ENCODE measurements at regions not wholly inside any gene's neighbourhood (a gene's known extent, or its start where the extent isn't known, plus 50 kb on each side); places are given as distances from the start of the nearest gene placed in this dataset.

DNA sequence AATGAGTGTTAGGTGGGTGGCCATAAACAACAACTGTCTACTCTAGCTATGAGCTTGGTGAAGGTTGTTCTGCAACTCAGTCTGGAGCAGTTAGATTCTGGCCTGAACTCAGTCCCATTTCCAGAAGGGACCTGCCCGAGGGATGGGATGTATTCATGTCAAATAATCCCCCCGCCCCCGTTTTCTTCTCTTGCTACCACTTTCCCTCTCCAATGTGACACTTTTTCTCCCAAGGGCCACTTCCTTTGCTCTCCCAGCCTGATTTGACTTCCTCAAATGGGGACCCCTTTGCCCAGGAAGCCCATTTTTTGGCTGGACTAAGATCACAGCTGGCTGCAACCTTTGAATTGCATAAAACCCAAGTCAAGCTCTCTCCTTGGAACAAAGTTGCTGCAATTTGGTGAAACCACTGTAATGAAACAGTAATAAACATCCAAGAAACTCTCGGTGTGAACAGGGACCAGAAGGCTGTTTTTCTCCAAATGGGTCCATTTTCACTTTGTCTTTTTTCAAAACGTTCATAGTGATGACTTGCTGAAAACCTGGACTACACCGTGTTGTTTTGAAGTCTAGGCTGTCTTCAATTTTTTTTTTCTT is 137.2 kb upstream of the GSC start:
- Histone ChIP-seq H3K4me1 (no peaks in the 10 kb centered on the region), H3K4me3 (no peak overlapping the region), H3K36me3 (replicated peaks in 1 of 2; ENCODE audit: insufficient read depth in 1 of 2, low read depth in 2 of 2) (no peaks in the 10 kb centered on the region), H3K9me3 (no peaks in the 10 kb centered on the region), H3K27me3 (no peaks in the 10 kb centered on the region), H3K27ac (no peak overlapping the region)
- no peak for DNase-seq
- no peak for ATAC-seq
- 78 to 82% methylated on average over 6 of the region's 6 CpGs for WGBS, 2 donors
- TF ChIP-seq, protein P1, sequence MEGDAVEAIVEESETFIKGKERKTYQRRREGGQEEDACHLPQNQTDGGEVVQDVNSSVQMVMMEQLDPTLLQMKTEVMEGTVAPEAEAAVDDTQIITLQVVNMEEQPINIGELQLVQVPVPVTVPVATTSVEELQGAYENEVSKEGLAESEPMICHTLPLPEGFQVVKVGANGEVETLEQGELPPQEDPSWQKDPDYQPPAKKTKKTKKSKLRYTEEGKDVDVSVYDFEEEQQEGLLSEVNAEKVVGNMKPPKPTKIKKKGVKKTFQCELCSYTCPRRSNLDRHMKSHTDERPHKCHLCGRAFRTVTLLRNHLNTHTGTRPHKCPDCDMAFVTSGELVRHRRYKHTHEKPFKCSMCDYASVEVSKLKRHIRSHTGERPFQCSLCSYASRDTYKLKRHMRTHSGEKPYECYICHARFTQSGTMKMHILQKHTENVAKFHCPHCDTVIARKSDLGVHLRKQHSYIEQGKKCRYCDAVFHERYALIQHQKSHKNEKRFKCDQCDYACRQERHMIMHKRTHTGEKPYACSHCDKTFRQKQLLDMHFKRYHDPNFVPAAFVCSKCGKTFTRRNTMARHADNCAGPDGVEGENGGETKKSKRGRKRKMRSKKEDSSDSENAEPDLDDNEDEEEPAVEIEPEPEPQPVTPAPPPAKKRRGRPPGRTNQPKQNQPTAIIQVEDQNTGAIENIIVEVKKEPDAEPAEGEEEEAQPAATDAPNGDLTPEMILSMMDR (IDR thresholded peaks at IDR 0.05), result no peak
- TF ChIP-seq POLR2A (IDR thresholded peaks at IDR 0.05), result no peak
- intact Hi-C loops (cut with DNase I), result no loop called here

DNA sequence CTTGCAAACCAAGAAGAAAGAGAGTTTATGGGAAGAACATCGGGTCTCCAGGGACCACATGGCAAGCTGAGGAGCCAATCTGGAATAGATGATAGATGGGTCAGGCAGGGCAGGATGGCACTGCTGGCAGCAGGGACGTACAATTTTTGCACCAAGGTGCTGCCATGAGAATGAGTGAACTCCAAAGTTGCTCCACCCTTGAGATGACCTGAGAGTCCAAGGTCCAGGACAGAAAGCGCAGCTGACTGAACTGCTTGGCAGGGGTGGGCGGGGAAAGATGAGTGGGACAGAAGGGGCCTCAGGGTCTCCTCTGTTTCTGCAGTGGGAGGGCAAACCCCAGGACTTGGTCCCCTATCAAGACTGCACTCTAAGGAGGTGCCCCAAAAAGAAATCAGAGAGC is 136.7 kb upstream of the GSC start:
- Histone ChIP-seq H3K4me3 (no peak overlapping the region), H3K9me3 (no peaks in the 10 kb centered on the region), H3K36me3 (replicated peaks in 1 of 2; ENCODE audit: insufficient read depth in 1 of 2, low read depth in 2 of 2) (no peaks in the 10 kb centered on the region), H3K27ac (no peak overlapping the region), H3K27me3 (no peaks in the 10 kb centered on the region), H3K4me1 (no peaks in the 10 kb centered on the region)
- intact Hi-C loops (cut with DNase I), result no loop called here
- 81 to 82% methylated on average over 4 of the region's 4 CpGs for WGBS, 2 donors
- ATAC-seq (no peak), DNase-seq (no peak)
- TF ChIP-seq POLR2A (IDR thresholded peaks at IDR 0.05), result no peak
- TF ChIP-seq, protein P1 (IDR thresholded peaks at IDR 0.05), result no peak

DNA sequence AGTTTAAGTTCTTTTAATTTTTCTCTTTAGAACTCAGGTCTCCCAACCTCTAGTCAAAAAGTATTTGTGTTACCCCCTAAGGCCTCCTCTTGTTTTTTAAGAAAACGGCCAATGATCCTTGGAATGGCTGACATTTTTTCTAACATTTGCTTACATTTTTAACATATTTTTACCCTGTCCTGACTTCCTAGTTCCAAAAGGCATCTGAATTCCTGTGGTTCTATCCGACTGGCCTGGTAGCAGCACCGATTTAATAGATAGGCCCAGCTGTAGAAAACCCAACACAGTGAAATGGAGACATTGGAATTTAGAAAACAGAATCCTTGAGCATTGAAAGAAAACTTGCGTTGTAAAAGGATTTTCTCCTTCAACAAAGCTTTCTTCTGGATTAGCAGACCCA is 134.7 kb upstream of the GSC start:
- DNase-seq (no peak), ATAC-seq (no peak)
- Histone ChIP-seq H3K27ac (no peak overlapping the region), H3K4me1 (no peaks in the 10 kb centered on the region), H3K27me3 (no peaks in the 10 kb centered on the region), H3K9me3 (no peaks in the 10 kb centered on the region), H3K4me3 (no peak overlapping the region), H3K36me3 (replicated peaks in 1 of 2; ENCODE audit: insufficient read depth in 1 of 2, low read depth in 2 of 2) (no peaks in the 10 kb centered on the region)
- WGBS, 2 donors, result 60 to 63% methylated on average over 4 of the region's 4 CpGs
- intact Hi-C loops (cut with DNase I), result no loop called here
- TF ChIP-seq, protein P1 (IDR thresholded peaks at IDR 0.05), result no peak
- no peak for TF ChIP-seq POLR2A (IDR thresholded peaks at IDR 0.05)

DNA sequence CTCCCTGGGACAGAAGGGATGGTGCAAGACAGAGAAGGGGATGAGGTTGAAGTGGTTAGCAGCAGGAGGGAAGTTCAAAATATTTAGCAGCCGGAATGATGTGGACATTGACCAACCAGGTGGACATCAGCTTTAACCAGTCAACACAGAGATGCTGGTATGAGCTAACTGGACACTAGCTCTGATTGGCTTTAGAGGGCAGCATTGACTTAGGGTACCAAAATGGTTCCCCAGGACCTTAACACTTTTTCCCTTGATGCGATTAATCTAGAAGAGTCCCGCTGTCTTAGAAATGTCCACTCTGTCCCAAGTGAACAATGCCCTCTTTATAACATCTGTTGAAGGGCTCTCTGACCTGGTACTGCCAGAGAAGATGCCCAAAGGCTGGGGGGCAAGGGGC is 134.0 kb upstream of the GSC start:
- H3K27me3 ChIP-seq, result no peaks in the 10 kb centered on the region
- no peak overlapping the region for H3K27ac ChIP-seq
- no peaks in the 10 kb centered on the region for H3K4me1 ChIP-seq
- TF ChIP-seq, protein P1 (IDR thresholded peaks at IDR 0.05), result no peak
- TF ChIP-seq POLR2A (IDR thresholded peaks at IDR 0.05), result no peak
- WGBS, 2 donors, result 95 to 97% methylated on average over 3 of the region's 3 CpGs
- H3K9me3 ChIP-seq, result no peaks in the 10 kb centered on the region
- no peak overlapping the region for H3K4me3 ChIP-seq
- ATAC-seq (no peak), DNase-seq (no peak)
- intact Hi-C loops (cut with DNase I), result no loop called here
- H3K36me3 ChIP-seq (replicated peaks in 1 of 2; ENCODE audit: insufficient read depth in 1 of 2, low read depth in 2 of 2), result no peaks in the 10 kb centered on the region

DNA sequence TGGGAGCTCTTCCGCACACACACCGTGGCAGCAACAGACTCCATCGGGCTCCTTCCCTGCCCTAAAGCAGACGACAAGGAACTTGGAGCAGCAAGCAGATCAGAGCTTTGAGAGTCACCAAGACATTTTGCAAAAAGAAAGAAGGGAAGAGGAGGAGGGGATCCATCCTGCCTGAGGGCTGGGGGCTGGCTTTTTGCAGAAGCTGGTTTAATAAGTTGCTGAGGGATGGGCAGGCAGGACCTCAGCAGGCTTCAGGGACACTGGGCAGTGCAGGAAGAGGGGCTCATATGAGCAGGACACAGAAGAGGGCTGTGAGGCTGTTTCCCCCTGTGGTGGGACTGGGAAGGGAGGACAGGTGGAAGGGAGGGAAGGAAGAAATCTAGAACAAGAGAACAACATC is 133.4 kb upstream of the GSC start:
- H3K27ac ChIP-seq, result no peak overlapping the region
- H3K4me3 ChIP-seq, result no peak overlapping the region
- H3K36me3 ChIP-seq (replicated peaks in 1 of 2; ENCODE audit: insufficient read depth in 1 of 2, low read depth in 2 of 2), result no peaks in the 10 kb centered on the region
- intact Hi-C loops (cut with DNase I), result no loop called here
- TF ChIP-seq, protein P1 (IDR thresholded peaks at IDR 0.05), result no peak
- TF ChIP-seq POLR2A (IDR thresholded peaks at IDR 0.05), result no peak
- no peaks in the 10 kb centered on the region for H3K9me3 ChIP-seq
- DNase-seq (no peak), ATAC-seq (no peak)
- no peaks in the 10 kb centered on the region for H3K4me1 ChIP-seq
- WGBS, 2 donors, result 84 to 98% methylated on average over 4 of the region's 4 CpGs
- no peaks in the 10 kb centered on the region for H3K27me3 ChIP-seq
